Central memory CD8-positive, alpha-beta T cell (primary cell): ENCODE measurements at regions not wholly inside any gene's neighbourhood (a gene's known extent, or its start where the extent isn't known, plus 50 kb on each side); places are given as distances from the start of the nearest gene placed in this dataset.
"Not testable (repeated sequence)": the region's sequence is repeated elsewhere in the genome, so short reads cannot be mapped to it uniquely, and the experiment has no call there.

Experiments used
- ATAC-seq: fragments of 150-1000 bp; cut with Tn5 transposase; replicated peaks from 2 replicates; pipeline ENCODE4 v1.10.0; 2022; ENCODE audit warnings: mild to moderate bottlenecking, moderate FRiP score, moderate number of reproducible peaks; ENCODE audit not compliant: poor library complexity, severe bottlenecking; ENCODE audit errors: extremely low read depth
- DNase-seq, 2 donors: peaks; one replicate each; pipeline ENCODE4 v3.0.0; 2021; ENCODE audit warnings: low spot score in 2 of 2
- H3K27ac Mint-ChIP-seq: one replicate; pipeline ENCODE4 v1.8.0; 2022; ENCODE audit warnings: low read depth, mild to moderate bottlenecking, moderate library complexity, mixed read lengths
- H3K27me3 Mint-ChIP-seq: one replicate; pipeline ENCODE4 v1.8.0; 2022; ENCODE audit warnings: mixed read lengths
- H3K36me3 Mint-ChIP-seq: one replicate; pipeline ENCODE4 v1.8.0; 2022; ENCODE audit warnings: mild to moderate bottlenecking, moderate library complexity, mixed read lengths; ENCODE audit not compliant: insufficient read depth
- H3K4me1 Mint-ChIP-seq: one replicate; pipeline ENCODE4 v1.8.0; 2022; ENCODE audit warnings: mixed read lengths
- H3K4me3 Mint-ChIP-seq: one replicate; pipeline ENCODE4 v1.8.0; 2022; ENCODE audit warnings: mild to moderate bottlenecking, moderate library complexity, mixed read lengths
- H3K9me3 Mint-ChIP-seq: one replicate; pipeline ENCODE4 v1.8.0; 2022; ENCODE audit warnings: mixed read lengths

DNA sequence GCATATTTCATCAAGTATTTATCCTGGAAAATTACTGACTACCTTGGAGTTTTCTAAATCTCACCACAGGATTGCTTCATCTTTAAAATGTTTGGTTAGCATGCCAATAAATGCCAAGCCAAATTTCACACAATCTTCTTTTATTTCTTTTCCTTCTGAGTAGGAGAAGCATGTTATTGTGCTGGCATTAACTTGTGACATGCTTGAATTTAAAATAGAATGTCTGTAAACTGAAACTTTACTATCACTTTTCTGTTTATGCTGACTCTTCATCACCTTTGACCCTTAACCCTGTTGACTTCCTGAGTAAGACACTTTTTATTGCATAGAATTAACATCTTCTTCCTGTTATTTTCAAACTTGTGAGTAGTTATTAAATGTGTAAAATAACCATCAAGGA is 56.2 kb upstream of the LRRTM4 start:
- Mint-ChIP-seq H3K9me3 (peaks cover 10% of the 10 kb centered on the region), H3K4me1 (no peaks in the 10 kb centered on the region), H3K36me3 (no peaks in the 10 kb centered on the region), H3K4me3 (no peak overlapping the region), H3K27ac (no peak overlapping the region), H3K27me3 (no peaks in the 10 kb centered on the region)
- DNase-seq (no peak), ATAC-seq (no peak)

DNA sequence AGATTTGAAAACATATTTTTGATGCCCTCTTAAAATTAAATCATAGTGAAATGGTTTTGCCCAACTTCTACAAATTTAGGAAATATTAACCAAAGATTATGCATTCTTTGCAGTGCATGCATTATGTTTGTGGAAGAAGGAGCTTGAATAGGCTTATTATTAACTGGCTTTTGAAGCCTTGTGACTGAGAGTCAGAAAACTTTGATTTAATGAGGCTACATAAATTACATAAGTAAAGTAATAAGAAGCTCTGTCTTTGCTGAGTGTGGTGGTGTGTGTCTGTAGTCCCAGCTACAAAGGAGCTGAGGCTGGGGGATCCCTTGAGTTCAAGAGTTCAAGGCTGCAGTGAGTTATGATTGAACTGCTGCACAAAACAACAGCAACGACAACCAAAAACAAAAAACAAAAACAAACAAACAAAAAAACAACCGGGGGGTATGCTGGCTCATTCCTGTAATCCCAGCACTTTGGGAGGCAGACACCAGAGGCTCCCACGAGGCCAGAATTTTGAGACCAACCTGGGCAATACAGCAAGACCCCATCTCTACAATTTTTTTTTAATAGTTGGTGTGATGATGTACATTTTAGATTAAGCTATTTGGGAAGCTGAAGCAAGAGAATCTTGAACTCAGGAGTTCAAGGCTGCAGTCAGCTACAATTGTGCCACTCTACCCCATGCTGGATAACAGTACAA is 57.0 kb upstream of the LRRTM4 start:
- H3K4me1 Mint-ChIP-seq: no peaks in the 10 kb centered on the region
- H3K27me3 Mint-ChIP-seq: no peaks in the 10 kb centered on the region
- H3K36me3 Mint-ChIP-seq: no peaks in the 10 kb centered on the region
- peaks cover 18% of the 10 kb centered on the region for H3K9me3 Mint-ChIP-seq
- no peak for ATAC-seq
- H3K27ac Mint-ChIP-seq: no peak overlapping the region
- DNase-seq: no peak
- H3K4me3 Mint-ChIP-seq: no peak overlapping the region

- no peak for DNase-seq
- ATAC-seq: no peak
- no peaks in the 10 kb centered on the region for H3K27me3 Mint-ChIP-seq
- H3K4me1 Mint-ChIP-seq: no peaks in the 10 kb centered on the region
- no peak overlapping the region for H3K4me3 Mint-ChIP-seq
- H3K27ac Mint-ChIP-seq: no peak overlapping the region
- H3K36me3 Mint-ChIP-seq: no peaks in the 10 kb centered on the region
- peaks cover 15% of the 10 kb centered on the region for H3K9me3 Mint-ChIP-seq
These were observed 66.3 kb upstream of the LRRTM4 start for GRCh38 chr2:77588438-77588837.

DNA sequence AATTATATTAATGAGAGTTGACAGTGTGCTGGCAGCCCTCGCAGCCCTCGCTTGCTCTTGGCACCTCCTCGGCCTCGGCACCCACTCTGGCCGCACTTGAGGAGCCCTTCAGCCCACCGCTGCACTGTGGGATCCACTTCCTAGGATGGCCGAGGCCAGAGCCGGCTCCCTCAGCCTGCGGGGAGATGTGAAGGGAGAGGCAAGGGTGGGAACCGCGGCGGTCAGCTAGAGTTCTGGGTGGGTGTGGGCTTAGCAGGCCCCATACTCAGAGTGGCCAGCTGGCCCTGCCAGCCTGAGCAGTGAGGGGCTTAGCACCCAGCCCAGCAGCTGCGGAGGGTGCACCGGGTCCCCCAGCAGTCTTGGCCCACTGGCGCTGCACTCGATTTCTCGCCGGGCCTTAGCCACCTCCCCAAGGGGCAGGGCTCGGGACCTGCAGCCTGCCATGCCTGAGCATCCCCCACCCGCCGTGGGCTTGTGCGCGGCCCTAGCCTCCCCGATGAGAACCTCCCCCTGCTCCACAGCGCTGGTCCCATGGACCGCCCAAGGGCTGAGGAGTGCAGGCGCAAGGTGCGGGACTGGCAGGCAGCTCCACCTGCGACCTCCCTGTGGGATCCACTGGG is 68.2 kb upstream of the LRRTM4 start:
- H3K27ac Mint-ChIP-seq: no peak overlapping the region
- no peak overlapping the region for H3K4me3 Mint-ChIP-seq
- H3K27me3 Mint-ChIP-seq: no peaks in the 10 kb centered on the region
- ATAC-seq (no peak), DNase-seq (no peak)
- H3K4me1 Mint-ChIP-seq: no peaks in the 10 kb centered on the region
- H3K36me3 Mint-ChIP-seq: no peaks in the 10 kb centered on the region
- H3K9me3 Mint-ChIP-seq: peaks cover 12% of the 10 kb centered on the region

- H3K4me3 Mint-ChIP-seq, H3K27ac Mint-ChIP-seq, DNase-seq, H3K36me3 Mint-ChIP-seq, H3K4me1 Mint-ChIP-seq, ATAC-seq, H3K27me3 Mint-ChIP-seq: not testable (repeated sequence)
- peaks cover 12% of the 10 kb centered on the region for H3K9me3 Mint-ChIP-seq
These were observed 70.8 kb upstream of the LRRTM4 start for GRCh38 chr2:77592955-77593354.

- no peaks in the 10 kb centered on the region for H3K27me3 Mint-ChIP-seq
- no peak for DNase-seq
- no peak overlapping the region for H3K4me3 Mint-ChIP-seq
- no peak for ATAC-seq
- H3K4me1 Mint-ChIP-seq: no peaks in the 10 kb centered on the region
- no peaks in the 10 kb centered on the region for H3K36me3 Mint-ChIP-seq
- H3K27ac Mint-ChIP-seq: no peak overlapping the region
- H3K9me3 Mint-ChIP-seq: peaks cover 18% of the 10 kb centered on the region
These were observed 80.6 kb upstream of the LRRTM4 start for GRCh38 chr2:77602771-77603170.

DNA sequence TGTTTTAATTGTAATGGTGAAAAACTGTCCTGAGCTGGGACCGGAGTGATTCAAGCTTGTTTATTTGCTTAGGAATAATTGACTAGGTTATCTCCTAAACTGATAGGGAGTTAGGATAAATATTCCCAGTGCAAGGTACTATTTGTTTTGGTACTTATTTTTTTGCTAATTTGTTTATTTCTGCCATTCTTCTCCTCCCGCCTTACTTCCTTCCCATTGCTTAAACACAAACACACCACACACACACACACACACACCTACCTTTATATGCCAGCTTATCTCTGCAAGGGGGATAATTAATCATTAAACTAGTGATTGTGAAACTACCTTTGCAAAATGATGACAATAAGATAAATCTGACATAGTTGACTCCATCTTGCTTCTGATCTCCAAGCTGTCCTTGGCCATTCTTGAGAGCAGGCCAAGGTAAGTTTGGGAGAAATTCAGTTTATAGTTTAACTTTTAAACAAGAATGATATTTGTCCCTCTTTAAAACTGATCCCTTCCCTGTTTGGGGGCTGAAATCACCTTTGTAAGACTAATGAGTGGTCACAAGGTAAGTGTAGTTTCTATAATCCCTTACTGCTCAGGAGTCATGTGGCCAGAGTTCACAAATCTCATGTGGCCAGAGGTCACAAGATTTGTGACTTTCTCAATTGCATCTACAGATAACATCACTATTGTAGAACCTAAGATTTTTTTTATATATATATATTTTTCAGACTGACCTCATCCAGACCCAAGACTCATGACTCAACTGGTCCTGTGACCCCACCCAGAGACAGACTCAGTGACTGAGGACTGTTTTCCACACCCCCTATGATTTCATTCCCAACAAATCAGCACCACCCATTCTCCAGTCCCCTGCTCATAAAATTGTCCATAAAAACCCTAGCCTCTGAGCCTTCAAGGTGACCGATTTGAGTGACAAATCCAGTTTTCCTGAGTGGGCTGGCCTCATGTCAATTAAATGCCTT is 83.1 kb upstream of the LRRTM4 start:
- Mint-ChIP-seq H3K27ac (no peak overlapping the region), H3K4me3 (no peak overlapping the region), H3K9me3 (peaks cover 13% of the 10 kb centered on the region), H3K4me1 (no peaks in the 10 kb centered on the region), H3K36me3 (no peaks in the 10 kb centered on the region), H3K27me3 (no peaks in the 10 kb centered on the region)
- DNase-seq: no peak
- no peak for ATAC-seq

DNA sequence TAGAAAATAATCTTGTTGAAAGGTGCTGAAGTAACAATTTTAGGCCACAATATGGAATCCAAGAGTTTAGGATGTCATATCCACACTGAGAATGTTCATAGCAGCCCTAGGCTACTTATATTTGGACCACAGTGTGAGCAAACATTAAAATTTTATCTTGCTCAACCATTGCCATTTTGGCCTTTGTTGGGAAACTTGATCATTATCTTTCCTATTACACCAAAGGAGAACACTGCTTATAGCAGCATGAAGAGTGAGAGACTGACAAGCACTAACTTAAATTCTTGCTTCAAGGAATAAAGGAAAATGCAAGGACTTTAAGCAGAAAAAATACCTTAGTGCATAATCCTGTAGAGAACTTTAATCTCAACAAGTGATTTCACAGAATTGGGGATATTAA is 86.3 kb upstream of the LRRTM4 start:
- no peaks in the 10 kb centered on the region for H3K4me1 Mint-ChIP-seq
- no peak overlapping the region for H3K4me3 Mint-ChIP-seq
- H3K36me3 Mint-ChIP-seq: no peaks in the 10 kb centered on the region
- ATAC-seq (no peak), DNase-seq (no peak)
- no peak overlapping the region for H3K27ac Mint-ChIP-seq
- no peaks in the 10 kb centered on the region for H3K27me3 Mint-ChIP-seq
- H3K9me3 Mint-ChIP-seq: peaks cover 26% of the 10 kb centered on the region

DNA sequence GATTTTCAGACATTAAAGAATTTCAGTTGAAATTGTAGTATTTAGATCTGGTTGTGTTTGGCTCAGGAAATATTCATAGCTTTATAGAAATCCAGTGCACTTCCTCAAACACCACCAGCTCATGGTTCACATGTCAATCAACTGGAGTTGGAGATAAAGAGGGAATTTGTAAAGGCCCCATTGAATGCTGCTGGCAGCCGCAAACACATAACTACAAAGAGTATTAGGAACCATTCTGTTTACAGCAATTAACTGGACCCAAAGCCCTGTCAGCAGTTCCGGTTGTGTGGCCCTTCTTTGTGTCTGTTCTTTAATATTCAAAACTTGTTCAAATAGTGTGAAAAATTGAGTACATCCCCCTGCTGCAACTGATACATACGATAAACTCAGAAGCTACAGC is 107.4 kb upstream of the LRRTM4 start:
- H3K4me3 Mint-ChIP-seq: no peak overlapping the region
- ATAC-seq: no peak
- H3K27me3 Mint-ChIP-seq: no peaks in the 10 kb centered on the region
- H3K4me1 Mint-ChIP-seq: no peaks in the 10 kb centered on the region
- no peak for DNase-seq
- no peaks in the 10 kb centered on the region for H3K36me3 Mint-ChIP-seq
- H3K9me3 Mint-ChIP-seq: peaks cover 14% of the 10 kb centered on the region
- no peak overlapping the region for H3K27ac Mint-ChIP-seq

DNA sequence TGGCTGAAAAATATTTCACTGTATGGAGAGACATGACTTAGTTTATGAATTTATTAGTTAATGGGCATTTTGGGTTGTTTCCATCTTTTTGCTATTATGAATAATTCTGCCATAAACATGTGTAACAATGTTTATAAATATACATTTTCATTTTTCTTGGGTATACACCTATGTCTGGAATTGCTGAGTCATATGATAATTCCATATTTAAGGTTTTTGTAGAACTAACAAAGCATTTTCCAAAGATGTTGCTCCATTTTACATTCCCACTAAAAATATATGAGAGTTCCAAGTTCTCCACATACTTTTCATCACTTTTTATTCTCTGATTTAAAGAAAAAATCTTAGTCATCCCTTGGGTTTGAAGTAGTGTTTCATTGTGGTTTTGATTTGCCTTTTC is 108.8 kb upstream of the LRRTM4 start:
- Mint-ChIP-seq H3K27me3 (no peaks in the 10 kb centered on the region), H3K27ac (no peak overlapping the region), H3K9me3 (peaks cover 14% of the 10 kb centered on the region), H3K36me3 (no peaks in the 10 kb centered on the region), H3K4me3 (no peak overlapping the region), H3K4me1 (no peaks in the 10 kb centered on the region)
- no peak for ATAC-seq
- DNase-seq: no peak

GRCh38 chr2:77633601-77634000 is 111.4 kb upstream of the LRRTM4 start:
- Mint-ChIP-seq H3K4me1 (no peaks in the 10 kb centered on the region), H3K9me3 (peaks cover 19% of the 10 kb centered on the region)

GRCh38 chr2:77640924-77641323 is 118.7 kb upstream of the LRRTM4 start:
- Mint-ChIP-seq H3K4me3 (no peak overlapping the region), H3K36me3 (peaks cover 1% of the 10 kb centered on the region), H3K9me3 (peaks cover 43% of the 10 kb centered on the region), H3K4me1 (no peaks in the 10 kb centered on the region), H3K27me3 (no peaks in the 10 kb centered on the region), H3K27ac (no peak overlapping the region)
- DNase-seq (no peak), ATAC-seq (no peak)

More at GRCh38 chr2:77633601-77634000, 111.4 kb upstream of the LRRTM4 start:
- H3K27ac Mint-ChIP-seq: no peak overlapping the region
- no peak overlapping the region for H3K4me3 Mint-ChIP-seq
- no peak for DNase-seq
- no peaks in the 10 kb centered on the region for H3K27me3 Mint-ChIP-seq
- no peak for ATAC-seq
- H3K36me3 Mint-ChIP-seq: no peaks in the 10 kb centered on the region
